ENCODE measurements at regions not wholly inside any gene's neighbourhood (a gene's known extent, or its start where the extent isn't known, plus 50 kb on each side); places are given as distances from the start of the nearest gene placed in this dataset.

DNA sequence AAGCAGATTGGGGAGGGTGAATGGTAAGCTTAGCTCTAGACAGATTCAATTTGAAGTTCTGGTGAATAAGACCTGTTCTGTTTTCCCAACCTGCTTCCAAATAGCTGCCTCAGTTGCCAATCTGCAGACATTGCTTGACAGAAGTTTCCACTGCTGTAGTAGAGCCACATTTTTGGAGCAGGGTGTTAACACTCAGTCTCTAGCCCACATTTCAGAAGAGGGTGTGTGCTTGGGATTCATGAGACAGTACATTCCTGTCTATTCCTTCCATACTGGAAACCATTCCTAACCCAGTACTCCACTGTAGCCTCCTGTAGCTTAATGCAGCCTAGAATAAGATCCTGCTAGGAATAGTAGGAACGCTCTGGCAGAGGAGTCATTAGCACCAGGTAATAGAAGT lies 450.5 kb downstream of the NUF2 start:
- TF ChIP-seq, protein P1, sequence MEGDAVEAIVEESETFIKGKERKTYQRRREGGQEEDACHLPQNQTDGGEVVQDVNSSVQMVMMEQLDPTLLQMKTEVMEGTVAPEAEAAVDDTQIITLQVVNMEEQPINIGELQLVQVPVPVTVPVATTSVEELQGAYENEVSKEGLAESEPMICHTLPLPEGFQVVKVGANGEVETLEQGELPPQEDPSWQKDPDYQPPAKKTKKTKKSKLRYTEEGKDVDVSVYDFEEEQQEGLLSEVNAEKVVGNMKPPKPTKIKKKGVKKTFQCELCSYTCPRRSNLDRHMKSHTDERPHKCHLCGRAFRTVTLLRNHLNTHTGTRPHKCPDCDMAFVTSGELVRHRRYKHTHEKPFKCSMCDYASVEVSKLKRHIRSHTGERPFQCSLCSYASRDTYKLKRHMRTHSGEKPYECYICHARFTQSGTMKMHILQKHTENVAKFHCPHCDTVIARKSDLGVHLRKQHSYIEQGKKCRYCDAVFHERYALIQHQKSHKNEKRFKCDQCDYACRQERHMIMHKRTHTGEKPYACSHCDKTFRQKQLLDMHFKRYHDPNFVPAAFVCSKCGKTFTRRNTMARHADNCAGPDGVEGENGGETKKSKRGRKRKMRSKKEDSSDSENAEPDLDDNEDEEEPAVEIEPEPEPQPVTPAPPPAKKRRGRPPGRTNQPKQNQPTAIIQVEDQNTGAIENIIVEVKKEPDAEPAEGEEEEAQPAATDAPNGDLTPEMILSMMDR (conservative IDR thresholded peaks at IDR 0.05 in 1 of 2, IDR thresholded peaks at IDR 0.05 in 1 of 2; ENCODE audit: extremely low read depth in 1 of 2, insufficient read depth in 1 of 2, low read depth in 1 of 2, low read length in 2 of 2): no peak
- TF ChIP-seq EZH2 (IDR thresholded peaks at IDR 0.05; ENCODE audit: borderline replicate concordance, low read length): no peak
